ENCODE measurements at regions not wholly inside any gene's neighbourhood (a gene's known extent, or its start where the extent isn't known, plus 50 kb on each side); places are given as distances from the start of the nearest gene placed in this dataset.

- TF ChIP-seq JUND (IDR thresholded peaks at IDR 0.05; ENCODE audit: low read length) (no peak), CBX5 (IDR thresholded peaks at IDR 0.05; ENCODE audit: low read depth, low read length) (no peak), POLR2A (IDR thresholded peaks at IDR 0.05; ENCODE audit: control extremely low read depth in 1 of 2, low read depth in 2 of 2, low read length in 2 of 2) (no peak), CTCF (IDR thresholded peaks at IDR 0.05; ENCODE audit: control extremely low read depth in 1 of 3, insufficient read depth in 1 of 3, low read depth in 1 of 3, low read length in 3 of 3) (peak; percentile 6 to 40 (median 33); a peak in 3 of 4 replicates), CREB1 (IDR thresholded peaks at IDR 0.05) (no peak), EP300 (IDR thresholded peaks at IDR 0.05; ENCODE audit: borderline replicate concordance in 1 of 2, low read depth in 2 of 2, low read length in 2 of 2) (no peak), RXRA (IDR thresholded peaks at IDR 0.05; ENCODE audit: insufficient read depth, low read depth, low read length) (no peak), POLR2AphosphoS5 (IDR thresholded peaks at IDR 0.05; ENCODE audit: low read depth, low read length) (no peak), YY1 (IDR thresholded peaks at IDR 0.05; ENCODE audit: low read depth, low read length) (no peak), KDM1A (IDR thresholded peaks at IDR 0.05; ENCODE audit: borderline replicate concordance, low read length) (no peak)
Observed at GRCh38 chr10:36612436-36612835, 513.0 kb upstream of the ANKRD30A start.
